Activated naive CD4-positive, alpha-beta T cell treated with Interleukin-2 at 50 U/mL for 16 hours (primary cell): ENCODE measurements at regions not wholly inside any gene's neighbourhood (a gene's known extent, or its start where the extent isn't known, plus 50 kb on each side); places are given as distances from the start of the nearest gene placed in this dataset.

Source experiments
- DNase-seq: peaks from one replicate; pipeline ENCODE4 v3.0.0-alpha.2; 2020

GRCh38 chr1:5492846-5493245 lies 499.4 kb downstream of the NPHP4 start:
- DNase-seq, result no peak

GRCh38 chr1:5491207-5491904 lies 500.9 kb downstream of the NPHP4 start:
- no peak for DNase-seq

- no peak for DNase-seq
Observed at GRCh38 chr1:5490635-5491034, 501.6 kb downstream of the NPHP4 start.

- DNase-seq, result no peak
Observed at GRCh38 chr1:5488448-5488847, 503.8 kb downstream of the NPHP4 start.

GRCh38 chr1:5485968-5486696 lies 506.1 kb downstream of the NPHP4 start:
- DNase-seq, result no peak

- DNase-seq, result no peak
Observed at GRCh38 chr1:5485436-5485835, 506.8 kb downstream of the NPHP4 start.

- no peak for DNase-seq
Observed at GRCh38 chr1:5484451-5485165, 507.6 kb downstream of the NPHP4 start.

GRCh38 chr1:5481889-5482288 lies 510.3 kb downstream of the NPHP4 start:
- DNase-seq, result peak; percentile 20

GRCh38 chr1:5480906-5481305 lies 511.3 kb downstream of the NPHP4 start:
- no peak for DNase-seq

- no peak for DNase-seq
Observed at GRCh38 chr1:5479876-5480646, 512.2 kb downstream of the NPHP4 start.

GRCh38 chr1:5478961-5479360 lies 513.3 kb downstream of the NPHP4 start:
- no peak for DNase-seq

- no peak for DNase-seq
Observed at GRCh38 chr1:5478156-5478695, 514.0 kb downstream of the NPHP4 start.

GRCh38 chr1:5477716-5478115 lies 514.5 kb downstream of the NPHP4 start:
- no peak for DNase-seq

- DNase-seq, result no peak
Observed at GRCh38 chr1:5475572-5475971, 516.7 kb downstream of the NPHP4 start.

GRCh38 chr1:5473268-5473667 lies 519.0 kb downstream of the NPHP4 start:
- DNase-seq, result no peak

GRCh38 chr1:5466487-5466886 lies 525.7 kb downstream of the NPHP4 start:
- no peak for DNase-seq

GRCh38 chr1:5465281-5465711 lies 526.9 kb downstream of the NPHP4 start:
- no peak for DNase-seq

- DNase-seq, result no peak
Observed at GRCh38 chr1:5464366-5464765, 527.9 kb downstream of the NPHP4 start.

GRCh38 chr1:5460974-5461373 lies 531.3 kb downstream of the NPHP4 start:
- no peak for DNase-seq

- DNase-seq, result no peak
Observed at GRCh38 chr1:5459839-5460610, 532.2 kb downstream of the NPHP4 start.

- DNase-seq, result no peak
Observed at GRCh38 chr1:5458248-5458647, 534.0 kb downstream of the NPHP4 start.
